OCI-LY3 (cell line): ENCODE measurements at regions not wholly inside any gene's neighbourhood (a gene's known extent, or its start where the extent isn't known, plus 50 kb on each side); places are given as distances from the start of the nearest gene placed in this dataset.

Source experiments
- H2AFZ ChIP-seq: fragments of 200-600, 300-600 bp; shearing (Covaris generic); 2 replicates; pipeline ENCODE4 v1.6.0; 2014; ENCODE audit warnings: antibody characterized with exemption, low read depth, low read length
- H3K27ac ChIP-seq: fragments of 200-600, 300-600 bp; sonication (generic); 2 replicates; pipeline ENCODE4 v1.5.1; 2014; ENCODE audit warnings: mild to moderate bottlenecking, low read length, moderate library complexity, mixed read lengths
- H3K27me3 ChIP-seq: fragments of 200-600, 300-600 bp; sonication (generic); 2 replicates; pipeline ENCODE4 v1.6.1; 2014; ENCODE audit warnings: low read depth, low read length, mixed read lengths
- H3K36me3 ChIP-seq: fragments of 200-600, 300-600 bp; sonication (generic); replicated peaks from 2 replicates; pipeline ENCODE3; 2014; ENCODE audit warnings: low read depth, low read length, mixed read lengths
- H3K4me1 ChIP-seq: fragments of 300-600, 200-600 bp; sonication (generic); 2 replicates; pipeline ENCODE4 v1.6.1; 2014; ENCODE audit warnings: low read length, mixed read lengths
- H3K4me2 ChIP-seq: fragments of 200-600, 300-600 bp; sonication (generic); 2 replicates; pipeline ENCODE4 v1.6.1; 2014; ENCODE audit warnings: low read length, mixed read lengths
- H3K4me3 ChIP-seq: fragments of 300-600, 200-600 bp; sonication (generic); 2 replicates; pipeline ENCODE4 v1.5.1; 2014; ENCODE audit warnings: antibody characterized with exemption, mild to moderate bottlenecking, low read length, moderate library complexity
- H3K79me2 ChIP-seq: fragments of 300-600, 200-600 bp; shearing (Covaris generic); 2 replicates; pipeline ENCODE4 v1.6.1; 2014; ENCODE audit warnings: mild to moderate bottlenecking, low read length, mixed read lengths
- H3K9ac ChIP-seq: fragments of 300-600, 200-600 bp; shearing (Covaris generic); 2 replicates; pipeline ENCODE4 v1.6.0; 2014; ENCODE audit warnings: mild to moderate bottlenecking, low read length, moderate library complexity
- H3K9me3 ChIP-seq: fragments of 200-600, 300-600 bp; shearing (Covaris generic); 2 replicates; pipeline ENCODE4 v1.6.1; 2014; ENCODE audit warnings: low read length, mixed read lengths; ENCODE audit not compliant: insufficient read depth
- H4K20me1 ChIP-seq: fragments of 200-600, 300-600 bp; sonication (generic); 2 replicates; pipeline ENCODE4 v1.6.1; 2016; ENCODE audit warnings: low read length, mixed read lengths; ENCODE audit not compliant: insufficient read depth
- EZH2phosphoT487 ChIP-seq: fragments of 200-600 bp; shearing (Covaris generic); IDR thresholded peaks from 2 replicates; pipeline ENCODE4 v1.6.1; 2018; ENCODE audit warnings: antibody characterized with exemption, mixed run types, low read depth
- TF ChIP-seq, protein P1 (sequence below): fragments of 200-600, 300-600 bp; sonication (generic); IDR thresholded peaks from 2 replicates; pipeline ENCODE4 v1.5.1; 2014; ENCODE audit warnings: antibody characterized with exemption, low read length, low read depth

DNA sequence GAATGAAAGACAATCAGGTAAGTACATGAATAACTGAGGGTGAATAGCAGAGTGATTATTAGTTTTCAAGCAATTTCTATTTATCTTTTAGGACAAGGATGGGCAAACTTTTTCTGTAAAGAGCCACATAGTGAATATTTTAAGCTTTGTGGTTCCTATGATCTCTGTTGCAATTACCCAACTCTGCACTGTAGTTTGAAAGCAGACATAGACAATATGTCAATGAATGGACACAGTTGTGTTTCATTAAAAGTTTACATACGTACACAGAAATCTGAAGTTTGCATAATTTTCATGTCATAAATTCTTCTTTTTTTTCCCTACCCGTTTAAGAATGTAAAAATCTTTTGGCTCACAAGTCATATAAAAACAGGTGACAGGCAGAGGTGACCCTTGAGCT is 71.4 kb downstream of the ZNF281 start:
- H4K20me1 ChIP-seq, result no peaks in the 10 kb centered on the region
- no peak for TF ChIP-seq EZH2phosphoT487
- TF ChIP-seq, protein P1, sequence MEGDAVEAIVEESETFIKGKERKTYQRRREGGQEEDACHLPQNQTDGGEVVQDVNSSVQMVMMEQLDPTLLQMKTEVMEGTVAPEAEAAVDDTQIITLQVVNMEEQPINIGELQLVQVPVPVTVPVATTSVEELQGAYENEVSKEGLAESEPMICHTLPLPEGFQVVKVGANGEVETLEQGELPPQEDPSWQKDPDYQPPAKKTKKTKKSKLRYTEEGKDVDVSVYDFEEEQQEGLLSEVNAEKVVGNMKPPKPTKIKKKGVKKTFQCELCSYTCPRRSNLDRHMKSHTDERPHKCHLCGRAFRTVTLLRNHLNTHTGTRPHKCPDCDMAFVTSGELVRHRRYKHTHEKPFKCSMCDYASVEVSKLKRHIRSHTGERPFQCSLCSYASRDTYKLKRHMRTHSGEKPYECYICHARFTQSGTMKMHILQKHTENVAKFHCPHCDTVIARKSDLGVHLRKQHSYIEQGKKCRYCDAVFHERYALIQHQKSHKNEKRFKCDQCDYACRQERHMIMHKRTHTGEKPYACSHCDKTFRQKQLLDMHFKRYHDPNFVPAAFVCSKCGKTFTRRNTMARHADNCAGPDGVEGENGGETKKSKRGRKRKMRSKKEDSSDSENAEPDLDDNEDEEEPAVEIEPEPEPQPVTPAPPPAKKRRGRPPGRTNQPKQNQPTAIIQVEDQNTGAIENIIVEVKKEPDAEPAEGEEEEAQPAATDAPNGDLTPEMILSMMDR, result no peak
- H3K9me3 ChIP-seq, result no peaks in the 10 kb centered on the region
- no peaks in the 10 kb centered on the region for H3K79me2 ChIP-seq
- H3K4me3 ChIP-seq, result no peak overlapping the region
- H3K27me3 ChIP-seq, result 0 out of 2 replicates have a peak, but pooled peaks cover 3% of the 10 kb centered on the region
- H3K9ac ChIP-seq, result no peak overlapping the region
- H3K27ac ChIP-seq, result no peak overlapping the region
- no peak overlapping the region for H3K4me2 ChIP-seq
- no peaks in the 10 kb centered on the region for H3K4me1 ChIP-seq
- no peak overlapping the region for H2AFZ ChIP-seq
- H3K36me3 ChIP-seq, result no peaks in the 10 kb centered on the region

DNA sequence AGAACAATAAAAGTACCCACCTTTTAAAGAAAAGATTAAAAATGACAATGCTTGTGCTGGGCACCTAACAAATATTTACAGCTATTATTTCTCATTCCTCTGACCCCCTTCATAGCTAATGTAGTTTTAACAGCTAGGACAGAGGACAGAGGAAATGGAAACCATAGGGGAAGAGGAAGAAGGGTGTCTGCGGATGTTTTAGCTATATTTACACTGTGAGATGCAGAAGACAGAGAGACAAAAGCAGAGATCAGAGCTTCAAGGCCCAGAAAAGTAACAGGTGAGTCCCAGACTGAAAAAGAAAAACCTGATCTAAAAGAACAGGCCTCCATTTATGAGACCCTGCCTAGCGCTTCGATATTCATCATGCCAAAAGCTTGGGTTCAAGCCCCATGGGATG is 72.0 kb downstream of the ZNF281 start:
- H3K36me3 ChIP-seq, result no peaks in the 10 kb centered on the region

DNA sequence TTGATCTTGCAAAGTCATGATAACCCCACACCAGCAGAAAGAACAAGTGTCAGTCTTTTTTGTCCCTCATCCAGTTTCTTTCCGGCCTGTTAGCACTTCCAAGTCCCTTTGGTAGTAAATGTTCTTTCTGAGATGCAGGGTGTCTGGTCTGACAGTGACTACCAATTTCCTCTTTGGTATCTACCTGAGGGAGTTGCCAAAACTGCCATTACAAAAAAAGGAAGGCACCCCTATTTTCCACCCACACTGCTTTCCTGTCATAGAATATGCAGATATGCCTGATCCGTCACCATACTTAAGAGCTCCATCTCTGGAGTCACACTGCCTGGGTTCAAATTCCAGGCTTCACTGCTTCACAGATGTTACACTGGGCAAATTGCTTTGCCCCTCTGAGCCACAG is 72.4 kb downstream of the ZNF281 start:
- TF ChIP-seq, protein P1, result no peak
- TF ChIP-seq EZH2phosphoT487, result no peak
- H3K4me3 ChIP-seq, result no peak overlapping the region
- no peaks in the 10 kb centered on the region for H4K20me1 ChIP-seq
- H3K36me3 ChIP-seq, result no peaks in the 10 kb centered on the region
- no peak overlapping the region for H3K4me2 ChIP-seq
- H2AFZ ChIP-seq, result no peak overlapping the region
- no peak overlapping the region for H3K9ac ChIP-seq
- 0 out of 2 replicates have a peak, but pooled peaks cover 3% of the 10 kb centered on the region for H3K27me3 ChIP-seq
- no peaks in the 10 kb centered on the region for H3K4me1 ChIP-seq
- no peaks in the 10 kb centered on the region for H3K9me3 ChIP-seq
- no peaks in the 10 kb centered on the region for H3K79me2 ChIP-seq
- no peak overlapping the region for H3K27ac ChIP-seq

More for the DNA sequence above, 72.0 kb downstream of the ZNF281 start:
- TF ChIP-seq EZH2phosphoT487, result no peak
- TF ChIP-seq, protein P1, result no peak
- no peaks in the 10 kb centered on the region for H3K4me1 ChIP-seq
- no peak overlapping the region for H2AFZ ChIP-seq
- no peaks in the 10 kb centered on the region for H3K9me3 ChIP-seq
- no peak overlapping the region for H3K27ac ChIP-seq
- H3K9ac ChIP-seq, result no peak overlapping the region
- no peak overlapping the region for H3K4me2 ChIP-seq
- 0 out of 2 replicates have a peak, but pooled peaks cover 3% of the 10 kb centered on the region for H3K27me3 ChIP-seq
- H3K79me2 ChIP-seq, result no peaks in the 10 kb centered on the region
- H4K20me1 ChIP-seq, result no peaks in the 10 kb centered on the region
- no peak overlapping the region for H3K4me3 ChIP-seq

DNA sequence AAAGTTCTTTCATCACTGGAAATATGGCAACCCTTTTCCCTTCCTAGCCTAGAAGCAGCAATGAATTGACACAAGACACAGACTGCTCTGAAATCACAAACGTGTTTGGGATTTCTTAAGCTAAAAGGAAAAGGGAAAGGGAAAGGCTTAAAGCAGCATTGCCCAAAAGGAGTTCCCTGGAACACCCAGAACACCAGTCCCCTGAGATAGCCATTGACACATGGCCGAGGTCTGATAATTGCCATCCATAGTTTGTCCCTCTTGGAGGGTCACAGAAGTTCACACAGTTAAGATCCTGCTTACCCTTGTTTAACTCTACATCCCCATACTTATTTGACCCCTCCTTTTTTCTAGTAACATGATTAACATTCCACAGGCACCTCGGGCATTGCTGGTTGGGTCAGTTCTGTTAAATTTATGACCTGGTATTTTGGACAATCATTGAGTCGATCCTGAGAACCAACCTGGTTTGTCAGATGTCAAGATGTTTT is 72.9 kb downstream of the ZNF281 start:
- H3K27ac ChIP-seq, result no peak overlapping the region
- TF ChIP-seq, protein P1, result no peak
- no peak for TF ChIP-seq EZH2phosphoT487
- no peaks in the 10 kb centered on the region for H3K36me3 ChIP-seq
- H3K4me2 ChIP-seq, result no peak overlapping the region
- H3K79me2 ChIP-seq, result no peaks in the 10 kb centered on the region
- 0 out of 2 replicates have a peak, but pooled peaks cover 3% of the 10 kb centered on the region for H3K27me3 ChIP-seq
- no peak overlapping the region for H2AFZ ChIP-seq
- no peak overlapping the region for H3K4me3 ChIP-seq
- H3K9me3 ChIP-seq, result no peaks in the 10 kb centered on the region
- H4K20me1 ChIP-seq, result no peaks in the 10 kb centered on the region
- H3K9ac ChIP-seq, result no peak overlapping the region
- no peaks in the 10 kb centered on the region for H3K4me1 ChIP-seq
